ENCODE measurements at regions not wholly inside any gene's neighbourhood (a gene's known extent, or its start where the extent isn't known, plus 50 kb on each side); places are given as distances from the start of the nearest gene placed in this dataset.

GRCh38 chr12:59268295-59268809, 327.5 kb upstream of the SLC16A7 start:
- Histone ChIP-seq H3K9me3 (ENCODE audit: insufficient read depth, low read depth, low read length) (no peaks in the 10 kb centered on the region), H2BK12ac (ENCODE audit: low read length) (no peak overlapping the region), H3K4me2 (ENCODE audit: low read length) (no peak overlapping the region), H3K18ac (ENCODE audit: low read length) (no peak overlapping the region), H3K27me3 (ENCODE audit: insufficient read depth, low read length) (no peaks in the 10 kb centered on the region), H3K27ac (ENCODE audit: low read depth, low read length) (no peak overlapping the region), H2AFZ (ENCODE audit: insufficient read depth, low read length, poor library complexity) (no peak overlapping the region), H3K4ac (ENCODE audit: low read depth, low read length) (no peak overlapping the region), H3K9ac (ENCODE audit: low read length) (no peak overlapping the region), H2AK5ac (ENCODE audit: low read length) (no peak overlapping the region), H3K79me1 (ENCODE audit: low read length) (no peaks in the 10 kb centered on the region), H3K14ac (ENCODE audit: low read length) (no peak overlapping the region), H3K4me3 (ENCODE audit: low read depth, low read length) (no peak overlapping the region), H4K91ac (ENCODE audit: low read depth, low read length) (no peak overlapping the region), H2BK120ac (ENCODE audit: insufficient read depth, low read length, poor library complexity) (no peak overlapping the region), H3K23ac (ENCODE audit: low read length) (no peak overlapping the region), H2BK5ac (ENCODE audit: low read depth, low read length, poor library complexity) (no peak overlapping the region), H3K4me1 (ENCODE audit: control insufficient read depth in 1 of 2, insufficient read depth in 2 of 2, low read length in 2 of 2) (no peaks in the 10 kb centered on the region), H3K79me2 (ENCODE audit: control insufficient read depth, insufficient read depth, low read length, poor library complexity) (no peaks in the 10 kb centered on the region), H4K8ac (ENCODE audit: low read depth, low read length) (no peak overlapping the region), H3K36me3 (ENCODE audit: control insufficient read depth in 1 of 2, insufficient read depth in 2 of 2, low read length in 2 of 2) (no peaks in the 10 kb centered on the region), H4K12ac (ENCODE audit: low read depth, low read length) (no peak overlapping the region)
- no peak for DNase-seq
- no CpG with 5 or more reads among the region's 2 CpGs for WGBS (ENCODE audit: extremely low coverage, insufficient coverage, insufficient read length)

GRCh38 chr12:59260202-59260601, 335.6 kb upstream of the SLC16A7 start:
- Histone ChIP-seq H3K18ac (ENCODE audit: low read length) (no peak overlapping the region), H3K4me2 (ENCODE audit: low read length) (no peak overlapping the region), H3K79me1 (ENCODE audit: low read length) (no peaks in the 10 kb centered on the region), H3K9me3 (ENCODE audit: insufficient read depth, low read depth, low read length) (no peaks in the 10 kb centered on the region), H4K12ac (ENCODE audit: low read depth, low read length) (no peak overlapping the region), H3K27me3 (ENCODE audit: insufficient read depth, low read length) (no peaks in the 10 kb centered on the region), H2BK120ac (ENCODE audit: insufficient read depth, low read length, poor library complexity) (no peak overlapping the region), H3K36me3 (ENCODE audit: control insufficient read depth in 1 of 2, insufficient read depth in 2 of 2, low read length in 2 of 2) (no peaks in the 10 kb centered on the region), H3K4me1 (ENCODE audit: control insufficient read depth in 1 of 2, insufficient read depth in 2 of 2, low read length in 2 of 2) (no peaks in the 10 kb centered on the region), H2BK5ac (ENCODE audit: low read depth, low read length, poor library complexity) (no peak overlapping the region), H2BK12ac (ENCODE audit: low read length) (no peak overlapping the region), H3K9ac (ENCODE audit: low read length) (no peak overlapping the region), H3K27ac (ENCODE audit: low read depth, low read length) (no peak overlapping the region), H3K4me3 (ENCODE audit: low read depth, low read length) (no peak overlapping the region), H3K79me2 (ENCODE audit: control insufficient read depth, insufficient read depth, low read length, poor library complexity) (no peaks in the 10 kb centered on the region), H3K23ac (ENCODE audit: low read length) (no peak overlapping the region), H2AK5ac (ENCODE audit: low read length) (no peak overlapping the region), H4K8ac (ENCODE audit: low read depth, low read length) (no peak overlapping the region), H2AFZ (ENCODE audit: insufficient read depth, low read length, poor library complexity) (no peak overlapping the region), H3K4ac (ENCODE audit: low read depth, low read length) (no peak overlapping the region), H3K14ac (ENCODE audit: low read length) (no peak overlapping the region), H4K91ac (ENCODE audit: low read depth, low read length) (no peak overlapping the region)
- no peak for DNase-seq
- no CpG with 5 or more reads among the region's 2 CpGs for WGBS (ENCODE audit: extremely low coverage, insufficient coverage, insufficient read length)

GRCh38 chr12:59252731-59253130, 332.4 kb upstream of the LRIG3 start:
- H3K79me1 ChIP-seq (ENCODE audit: low read length) = no peaks in the 10 kb centered on the region
- no peaks in the 10 kb centered on the region for H3K36me3 ChIP-seq (ENCODE audit: control insufficient read depth in 1 of 2, insufficient read depth in 2 of 2, low read length in 2 of 2)
- no peaks in the 10 kb centered on the region for H3K4me1 ChIP-seq (ENCODE audit: control insufficient read depth in 1 of 2, insufficient read depth in 2 of 2, low read length in 2 of 2)
- no peak overlapping the region for H2AFZ ChIP-seq (ENCODE audit: insufficient read depth, low read length, poor library complexity)
- no peak overlapping the region for H4K8ac ChIP-seq (ENCODE audit: low read depth, low read length)
- H3K4me2 ChIP-seq (ENCODE audit: low read length) = no peak overlapping the region
- H2AK5ac ChIP-seq (ENCODE audit: low read length) = no peak overlapping the region
- no peak overlapping the region for H4K91ac ChIP-seq (ENCODE audit: low read depth, low read length)
- no peak for DNase-seq
- H2BK12ac ChIP-seq (ENCODE audit: low read length) = no peak overlapping the region
- H3K9me3 ChIP-seq (ENCODE audit: insufficient read depth, low read depth, low read length) = peaks cover 6% of the 10 kb centered on the region
- H3K4me3 ChIP-seq (ENCODE audit: low read depth, low read length) = no peak overlapping the region
- H3K79me2 ChIP-seq (ENCODE audit: control insufficient read depth, insufficient read depth, low read length, poor library complexity) = no peaks in the 10 kb centered on the region
- H3K27ac ChIP-seq (ENCODE audit: low read depth, low read length) = no peak overlapping the region
- H3K23ac ChIP-seq (ENCODE audit: low read length) = no peak overlapping the region
- H3K4ac ChIP-seq (ENCODE audit: low read depth, low read length) = no peak overlapping the region
- no peak overlapping the region for H2BK120ac ChIP-seq (ENCODE audit: insufficient read depth, low read length, poor library complexity)
- no peak overlapping the region for H3K18ac ChIP-seq (ENCODE audit: low read length)
- H4K12ac ChIP-seq (ENCODE audit: low read depth, low read length) = no peak overlapping the region
- H3K9ac ChIP-seq (ENCODE audit: low read length) = no peak overlapping the region
- H3K14ac ChIP-seq (ENCODE audit: low read length) = no peak overlapping the region
- H3K27me3 ChIP-seq (ENCODE audit: insufficient read depth, low read length) = no peaks in the 10 kb centered on the region
- H2BK5ac ChIP-seq (ENCODE audit: low read depth, low read length, poor library complexity) = no peak overlapping the region

DNA sequence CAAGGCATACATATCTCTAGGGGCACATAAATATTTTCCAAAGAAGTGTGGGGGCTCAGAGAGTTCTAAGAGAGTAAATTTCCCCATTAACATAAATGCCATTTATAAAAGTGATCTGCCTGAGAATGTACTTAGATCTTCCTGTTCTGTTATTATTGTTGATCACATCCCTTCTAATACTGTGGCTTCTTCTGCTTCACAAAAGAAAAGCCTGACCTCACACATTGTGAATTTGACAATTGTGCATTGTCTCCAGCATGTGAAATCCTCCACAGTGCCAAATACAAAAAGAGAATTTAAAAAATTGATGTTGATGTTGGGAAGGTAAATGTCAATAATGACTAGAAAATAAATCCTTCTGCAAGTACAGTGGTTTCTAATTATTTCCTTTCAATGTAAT, 330.5 kb upstream of the LRIG3 start:
- no peaks in the 10 kb centered on the region for H3K79me1 ChIP-seq (ENCODE audit: low read length)
- H3K36me3 ChIP-seq (ENCODE audit: control insufficient read depth in 1 of 2, insufficient read depth in 2 of 2, low read length in 2 of 2) = no peaks in the 10 kb centered on the region
- H3K27me3 ChIP-seq (ENCODE audit: insufficient read depth, low read length) = no peaks in the 10 kb centered on the region
- no peak overlapping the region for H4K8ac ChIP-seq (ENCODE audit: low read depth, low read length)
- H3K4ac ChIP-seq (ENCODE audit: low read depth, low read length) = no peak overlapping the region
- no peak overlapping the region for H3K23ac ChIP-seq (ENCODE audit: low read length)
- no peak overlapping the region for H2AK5ac ChIP-seq (ENCODE audit: low read length)
- no peak overlapping the region for H4K12ac ChIP-seq (ENCODE audit: low read depth, low read length)
- no peak overlapping the region for H2BK120ac ChIP-seq (ENCODE audit: insufficient read depth, low read length, poor library complexity)
- H3K79me2 ChIP-seq (ENCODE audit: control insufficient read depth, insufficient read depth, low read length, poor library complexity) = no peaks in the 10 kb centered on the region
- H3K27ac ChIP-seq (ENCODE audit: low read depth, low read length) = no peak overlapping the region
- H4K91ac ChIP-seq (ENCODE audit: low read depth, low read length) = no peak overlapping the region
- H2AFZ ChIP-seq (ENCODE audit: insufficient read depth, low read length, poor library complexity) = no peak overlapping the region
- H3K9me3 ChIP-seq (ENCODE audit: insufficient read depth, low read depth, low read length) = peaks cover 6% of the 10 kb centered on the region
- no peak overlapping the region for H2BK5ac ChIP-seq (ENCODE audit: low read depth, low read length, poor library complexity)
- no peak overlapping the region for H3K14ac ChIP-seq (ENCODE audit: low read length)
- H3K4me1 ChIP-seq (ENCODE audit: control insufficient read depth in 1 of 2, insufficient read depth in 2 of 2, low read length in 2 of 2) = no peaks in the 10 kb centered on the region
- no peak overlapping the region for H3K4me3 ChIP-seq (ENCODE audit: low read depth, low read length)
- no peak for DNase-seq
- no peak overlapping the region for H2BK12ac ChIP-seq (ENCODE audit: low read length)
- no peak overlapping the region for H3K4me2 ChIP-seq (ENCODE audit: low read length)
- H3K18ac ChIP-seq (ENCODE audit: low read length) = no peak overlapping the region
- H3K9ac ChIP-seq (ENCODE audit: low read length) = no peak overlapping the region

Data from trophoblast cell (in vitro differentiated cells and primary cell).